ENCODE measurements at regions not wholly inside any gene's neighbourhood (a gene's known extent, or its start where the extent isn't known, plus 50 kb on each side); places are given as distances from the start of the nearest gene placed in this dataset.
"Not testable (repeated sequence)": the region's sequence is repeated elsewhere in the genome, so short reads cannot be mapped to it uniquely, and the experiment has no call there.

DNA sequence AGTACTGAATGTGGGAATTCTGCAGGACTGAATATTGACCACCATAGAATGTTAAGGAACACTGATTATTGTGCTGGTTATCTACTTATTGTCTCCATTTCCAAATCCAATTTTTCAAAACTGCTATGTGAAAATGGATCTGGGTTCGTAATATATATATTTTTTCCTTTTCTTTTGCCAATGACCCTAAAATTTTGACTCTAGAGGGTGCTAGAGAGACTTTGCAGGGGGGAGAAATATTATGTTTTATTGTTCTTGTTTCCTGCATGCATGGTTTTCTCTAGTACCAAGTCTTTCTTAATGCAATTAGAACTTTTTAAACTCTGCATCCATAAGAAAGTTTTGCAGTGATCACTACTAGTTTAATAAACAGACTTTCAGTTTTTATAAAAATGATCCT is 1256.9 kb downstream of the BRINP3 start:
- DNase-seq (ENCODE audit: low spot score): no peak

DNA sequence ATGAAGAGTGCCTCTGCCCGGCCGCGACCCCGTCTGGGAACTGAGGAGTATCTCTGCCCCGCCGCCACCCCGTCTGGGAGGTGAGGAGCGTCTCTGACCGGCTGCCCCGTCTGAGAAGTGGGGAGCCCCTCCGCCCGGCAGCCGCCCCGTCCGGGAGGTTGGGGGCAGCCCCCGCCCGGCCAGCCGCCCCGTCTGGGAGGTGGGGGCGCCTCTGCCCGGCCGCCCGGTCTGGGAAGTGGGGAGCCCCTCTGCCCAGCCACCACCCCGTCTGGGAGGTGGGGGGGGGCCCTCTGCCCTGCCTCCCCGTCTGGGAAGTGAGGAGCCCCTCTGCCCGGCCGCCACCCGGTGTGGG is 1251.9 kb downstream of the BRINP3 start:
- DNase-seq (ENCODE audit: low spot score): not testable (repeated sequence)

DNA sequence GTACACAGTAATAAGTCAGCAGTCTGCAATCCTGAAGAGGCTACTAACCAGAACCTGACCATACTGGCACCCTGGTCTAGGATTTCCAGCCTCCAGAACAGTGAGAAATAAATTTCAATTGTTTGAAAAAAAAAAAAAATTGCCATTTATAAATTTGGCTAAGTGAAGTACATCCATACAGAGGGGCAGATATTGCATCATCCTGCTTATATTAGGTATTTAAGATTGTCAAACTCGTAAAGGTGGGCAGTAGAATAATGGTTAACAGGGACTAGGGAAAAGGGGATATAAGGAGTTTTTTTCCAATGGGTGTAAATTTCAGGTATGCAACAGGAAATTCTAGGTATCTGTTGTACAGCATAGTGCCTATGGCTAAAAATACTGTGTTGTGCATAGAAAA is 1250.9 kb downstream of the BRINP3 start:
- no peak for DNase-seq (ENCODE audit: low spot score)

DNA sequence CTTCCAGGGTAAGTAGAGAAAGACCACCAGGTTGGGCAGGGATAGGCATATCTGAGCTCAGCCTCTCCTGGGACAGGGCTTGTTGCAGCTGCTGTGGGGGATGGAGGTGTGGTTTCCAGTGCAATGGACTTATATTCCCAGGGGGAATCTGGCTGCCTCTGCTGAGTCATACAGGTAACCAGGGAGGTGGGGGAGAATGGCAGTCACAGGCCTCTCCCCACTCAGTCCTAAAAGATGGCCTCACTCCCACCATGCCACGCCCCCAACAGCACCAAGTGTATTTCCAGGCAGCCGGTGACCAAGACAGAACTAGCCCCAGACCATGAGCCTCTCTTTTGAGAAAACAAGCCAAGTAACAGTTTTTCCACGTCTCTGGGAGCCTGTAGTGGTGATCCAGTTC is 1240.7 kb downstream of the BRINP3 start:
- DNase-seq (ENCODE audit: low spot score): no peak

DNA sequence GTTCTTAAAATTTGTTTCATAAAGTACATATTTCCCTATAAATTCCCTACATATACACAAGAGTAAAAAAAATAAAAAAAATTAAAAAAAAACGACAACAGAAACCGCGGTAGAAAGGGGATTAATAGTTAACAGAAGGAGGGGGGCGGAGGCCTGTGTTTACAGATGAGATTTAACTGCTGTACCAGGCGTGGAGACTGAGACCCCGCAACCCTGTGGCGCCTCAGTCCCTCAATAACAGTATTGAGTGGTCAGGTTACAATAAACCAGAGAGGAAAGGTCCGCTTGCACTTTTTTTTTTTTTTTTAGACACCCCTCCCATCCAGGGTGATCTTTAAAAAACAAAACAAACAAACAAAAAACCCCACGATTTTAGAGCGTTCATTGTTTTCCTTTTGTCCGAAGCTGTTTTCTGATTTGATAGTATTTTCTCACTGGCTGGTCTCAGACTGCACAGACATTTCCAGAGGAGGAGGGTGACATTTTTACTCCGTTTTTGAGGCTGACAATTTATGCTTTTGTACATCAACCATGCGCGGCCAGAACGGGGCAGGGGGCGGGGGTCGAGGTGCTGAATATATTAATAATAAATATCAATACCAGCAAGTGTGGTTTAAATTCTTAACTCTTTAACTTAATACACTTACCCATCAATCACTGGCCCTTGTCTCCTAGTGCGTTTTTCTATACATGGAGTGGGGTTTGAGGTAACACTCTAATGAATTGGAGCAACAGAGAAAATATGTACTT is 1223.9 kb downstream of the BRINP3 start:
- DNase-seq (ENCODE audit: low spot score): no peak

DNA sequence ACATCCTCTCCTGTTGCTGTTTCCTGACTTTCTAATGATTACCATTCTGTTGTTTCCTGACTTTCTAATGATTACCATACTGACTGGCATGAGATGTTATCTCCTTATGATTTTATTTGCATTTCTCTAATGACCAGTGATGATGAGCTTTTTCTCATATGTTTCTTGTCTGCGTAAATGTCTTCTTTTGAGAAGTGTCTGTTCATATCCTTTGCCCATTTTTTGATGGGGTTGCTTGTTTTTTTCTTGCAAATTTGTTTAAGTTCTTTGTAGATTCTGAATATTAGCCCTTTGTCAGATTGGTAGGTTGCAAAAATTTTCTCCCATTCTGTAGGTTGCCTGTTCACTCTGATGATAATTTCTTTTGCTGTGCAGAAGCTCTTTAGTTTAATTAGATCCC is 1216.5 kb downstream of the BRINP3 start:
- DNase-seq (ENCODE audit: low spot score): not testable (repeated sequence)

DNA sequence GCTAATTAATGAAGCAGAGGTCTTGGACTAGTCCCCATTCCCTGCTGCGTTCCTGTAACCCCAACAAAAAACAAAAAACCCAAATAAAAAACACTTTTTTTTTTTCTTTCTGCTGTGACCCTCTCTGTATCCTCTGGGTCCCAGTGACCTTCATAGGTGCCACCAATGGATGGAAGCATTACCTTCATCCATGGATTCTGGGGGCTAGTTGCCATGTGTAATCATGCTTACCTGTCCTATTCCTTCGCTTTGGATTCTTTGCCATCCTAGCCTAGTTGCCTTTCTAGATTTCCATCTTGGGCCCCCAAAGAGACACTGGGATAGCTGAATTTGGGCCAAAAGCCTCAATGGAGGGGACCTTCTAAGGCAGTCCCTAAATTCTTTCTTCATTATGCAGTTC is 1208.7 kb downstream of the BRINP3 start:
- no peak for DNase-seq (ENCODE audit: low spot score)

DNA sequence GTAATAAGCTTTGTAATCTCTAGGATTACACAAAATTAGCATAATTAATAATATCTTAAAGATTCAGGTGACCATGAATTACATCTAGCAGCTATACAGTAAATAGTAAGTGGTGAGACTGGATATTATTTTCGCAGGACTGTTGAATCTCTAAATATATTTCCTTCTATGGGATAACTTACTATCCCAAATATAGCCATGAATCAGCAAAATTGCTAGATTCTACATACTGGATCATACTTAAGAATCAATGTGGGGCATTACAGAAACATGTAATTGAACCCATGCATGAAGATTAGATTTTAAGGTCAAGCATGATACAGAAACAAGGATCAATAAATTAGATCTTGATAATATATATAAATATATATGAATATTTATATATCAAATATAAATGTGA is 1203.4 kb downstream of the BRINP3 start:
- no peak for DNase-seq (ENCODE audit: low spot score)

DNA sequence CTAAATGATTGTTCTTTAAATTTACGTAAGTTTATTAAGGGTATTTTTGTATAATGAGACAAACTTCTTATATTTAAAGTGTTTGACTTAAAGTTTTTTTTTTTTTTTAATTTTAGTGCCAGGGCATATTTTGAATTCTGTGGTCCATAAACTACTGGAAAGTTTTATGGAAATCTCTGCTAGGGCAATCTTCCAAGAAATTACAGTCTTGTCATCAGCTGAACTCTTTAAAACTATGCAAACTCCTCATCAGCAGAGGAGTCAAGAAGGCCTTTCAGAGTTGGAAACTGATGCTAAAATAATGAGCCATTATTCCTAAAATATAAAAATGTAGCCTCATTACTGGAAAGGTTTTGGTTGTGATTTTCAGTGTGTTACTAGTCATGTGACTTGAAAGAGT is 1201.9 kb downstream of the BRINP3 start:
- no peak for DNase-seq (ENCODE audit: low spot score)

DNA sequence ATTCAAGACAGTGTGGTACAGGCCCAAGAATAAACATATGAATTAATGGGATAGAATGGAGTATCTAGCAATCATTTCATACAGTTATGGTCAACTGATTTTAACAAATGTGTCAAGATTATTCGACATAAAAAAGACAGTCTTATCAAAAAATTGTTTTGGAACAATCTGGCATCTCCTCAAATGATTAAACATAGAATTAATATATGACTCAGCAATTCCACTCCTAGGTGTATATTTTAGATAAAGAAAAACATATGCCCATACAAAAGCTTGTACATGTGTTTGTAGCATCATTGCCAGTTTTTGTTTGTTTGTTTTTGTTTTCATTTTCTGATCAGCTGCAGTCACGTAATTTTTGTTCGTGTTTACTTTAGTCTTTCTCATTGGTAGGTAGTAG is 1188.3 kb downstream of the BRINP3 start:
- no peak for DNase-seq (ENCODE audit: low spot score)

DNA sequence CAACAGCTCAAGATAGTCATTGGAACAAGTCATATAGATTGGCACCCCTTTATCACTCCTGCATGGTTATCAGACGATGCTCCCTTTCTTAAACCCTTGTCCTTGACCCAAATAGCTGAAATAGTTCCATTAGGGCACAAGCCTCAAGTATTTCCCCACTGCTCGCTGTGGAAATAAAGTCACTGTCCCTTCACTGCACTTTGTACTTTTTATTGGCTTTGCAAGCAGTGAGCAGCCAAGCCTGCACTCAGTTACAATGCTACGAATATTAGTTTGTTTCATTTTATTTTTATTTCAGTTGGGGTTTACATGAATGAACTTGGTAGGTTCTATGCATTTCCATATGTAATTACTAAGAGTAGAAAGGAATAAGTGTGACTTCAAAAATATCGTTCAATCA is 1176.4 kb downstream of the BRINP3 start:
- no peak for DNase-seq (ENCODE audit: low spot score)

DNA sequence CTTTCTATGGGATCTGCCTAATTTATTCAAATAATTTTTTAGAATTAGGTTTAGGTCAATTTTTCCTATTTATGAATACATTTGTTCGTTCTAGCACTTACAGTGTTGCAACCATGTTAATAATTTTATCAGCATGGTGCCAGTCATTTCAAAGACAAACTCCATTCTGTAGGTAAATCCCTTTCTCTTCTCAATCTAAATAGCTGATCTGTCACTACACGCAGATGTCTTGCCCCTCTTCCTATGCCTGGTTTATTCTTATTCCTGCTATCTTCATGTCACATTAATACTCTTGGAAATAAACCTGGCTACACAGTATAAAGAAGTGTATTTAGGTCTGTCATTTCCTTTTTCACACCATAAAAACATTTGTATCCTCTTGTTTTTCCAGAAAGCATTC is 1172.4 kb downstream of the BRINP3 start:
- DNase-seq (ENCODE audit: low spot score): no peak

DNA sequence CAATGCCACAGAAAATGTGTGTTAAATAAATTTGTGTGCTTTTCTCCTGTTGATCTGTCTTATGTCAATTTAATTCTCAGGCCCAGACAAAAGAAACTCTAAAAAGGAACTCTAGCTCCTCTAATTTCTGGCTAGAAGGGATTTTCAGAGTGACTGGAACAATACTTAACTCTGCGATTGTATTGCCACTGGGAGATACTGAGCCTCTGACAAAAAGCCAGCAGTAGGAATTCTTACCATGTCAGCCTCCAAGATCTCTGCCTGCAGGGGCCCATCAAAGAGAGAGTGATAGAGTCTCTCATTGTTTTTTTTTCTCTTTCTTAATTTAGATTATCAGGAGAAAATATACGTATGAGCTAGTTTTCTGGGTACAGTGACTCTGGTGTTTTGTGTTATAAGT is 1165.7 kb downstream of the BRINP3 start:
- no peak for DNase-seq (ENCODE audit: low spot score)

DNA sequence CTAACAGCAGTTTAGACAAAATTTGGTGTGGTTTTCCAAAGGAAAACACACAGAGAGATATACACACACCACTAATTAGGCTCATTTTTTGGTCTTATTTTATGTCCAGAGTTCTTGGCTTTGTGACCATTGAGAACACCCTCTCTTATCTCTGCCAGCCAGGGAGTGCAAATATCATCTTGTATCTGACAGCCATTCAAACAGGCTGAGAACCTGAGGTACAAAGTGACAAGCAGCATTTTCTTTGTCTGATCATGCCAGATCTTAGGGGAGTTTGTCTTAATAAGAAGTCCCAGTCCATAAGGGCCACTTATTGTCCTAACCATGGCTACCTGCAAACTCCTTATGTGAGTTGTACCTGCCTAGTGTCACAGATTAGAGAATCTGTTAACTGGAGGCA is 1165.2 kb downstream of the BRINP3 start:
- no peak for DNase-seq (ENCODE audit: low spot score)

DNA sequence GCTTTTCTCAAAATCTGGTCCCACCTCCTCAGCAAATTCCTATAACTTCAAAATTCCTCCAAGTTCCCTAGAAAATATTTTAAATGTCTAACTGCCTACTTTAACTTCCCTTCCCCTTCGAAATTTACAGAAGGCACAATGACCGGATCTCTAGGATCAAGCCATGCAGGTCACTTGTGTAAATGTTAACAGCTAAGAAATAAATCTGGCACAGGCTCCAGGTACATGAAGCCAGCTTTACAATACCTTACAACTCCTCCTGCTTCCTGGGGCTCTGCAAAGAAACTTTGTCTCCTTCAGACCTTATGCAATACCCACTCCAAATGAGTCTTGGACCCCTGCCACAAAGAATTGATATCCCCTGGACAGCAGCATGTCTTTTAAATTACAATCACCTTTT is 1164.2 kb downstream of the BRINP3 start:
- DNase-seq (ENCODE audit: low spot score): no peak

DNA sequence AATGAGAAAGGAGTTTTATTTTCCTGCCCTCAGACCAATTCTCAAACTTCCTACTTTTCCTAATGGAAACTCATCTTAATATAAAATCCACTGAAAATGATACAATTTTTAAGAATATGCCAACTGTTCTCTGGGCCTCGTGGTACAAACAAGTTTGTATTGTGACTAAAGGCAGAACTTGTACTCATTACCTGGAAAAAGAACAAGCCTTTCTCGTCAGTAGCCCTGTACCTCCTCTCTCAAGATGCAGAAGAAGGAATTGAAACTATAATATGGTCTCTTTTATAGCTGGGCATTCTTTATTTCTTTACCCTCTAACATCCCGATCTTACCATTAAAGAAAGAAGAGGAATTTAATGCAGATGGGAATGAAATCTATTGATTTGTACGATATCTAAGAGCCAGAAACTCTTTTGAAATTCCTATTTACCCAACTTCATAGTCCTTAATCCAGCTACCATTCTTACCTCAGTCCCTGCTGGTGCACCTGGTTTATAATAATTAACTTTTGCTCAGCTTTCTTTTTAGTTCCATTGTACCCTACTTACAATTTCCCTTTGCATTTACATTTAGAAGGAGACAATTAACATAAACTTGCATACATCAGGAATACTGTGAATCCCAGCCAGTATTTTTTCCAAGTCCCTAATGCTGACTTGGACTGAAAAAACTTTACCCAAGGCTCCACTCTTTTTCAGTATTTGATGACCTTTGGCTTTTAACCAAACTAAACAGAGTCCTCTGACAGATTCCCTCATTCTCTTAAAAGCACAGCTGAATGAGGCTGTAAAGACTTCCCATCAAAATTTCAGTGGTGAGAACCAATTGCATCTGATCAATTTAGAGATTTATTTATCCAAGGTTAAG is 1162.4 kb downstream of the BRINP3 start:
- DNase-seq (ENCODE audit: low spot score): no peak

DNA sequence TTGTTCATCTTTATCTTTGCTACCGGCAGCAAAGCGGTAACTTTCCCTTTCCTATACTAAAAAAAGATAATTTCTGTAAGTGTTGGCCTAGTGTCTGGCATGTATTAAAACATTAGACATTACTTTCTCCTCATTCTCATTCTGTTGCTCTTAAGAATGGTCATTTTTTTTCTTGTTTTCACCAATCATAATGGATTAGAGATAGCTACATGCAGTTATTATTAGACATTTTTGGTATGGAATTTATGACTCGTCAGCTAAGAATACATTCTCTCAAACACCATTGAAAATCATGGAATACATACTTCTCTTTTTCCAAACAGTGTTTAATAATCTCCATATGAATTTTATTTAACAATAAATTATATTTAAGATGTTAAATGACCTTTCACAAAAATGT is 1154.6 kb downstream of the BRINP3 start:
- no peak for DNase-seq (ENCODE audit: low spot score)

DNA sequence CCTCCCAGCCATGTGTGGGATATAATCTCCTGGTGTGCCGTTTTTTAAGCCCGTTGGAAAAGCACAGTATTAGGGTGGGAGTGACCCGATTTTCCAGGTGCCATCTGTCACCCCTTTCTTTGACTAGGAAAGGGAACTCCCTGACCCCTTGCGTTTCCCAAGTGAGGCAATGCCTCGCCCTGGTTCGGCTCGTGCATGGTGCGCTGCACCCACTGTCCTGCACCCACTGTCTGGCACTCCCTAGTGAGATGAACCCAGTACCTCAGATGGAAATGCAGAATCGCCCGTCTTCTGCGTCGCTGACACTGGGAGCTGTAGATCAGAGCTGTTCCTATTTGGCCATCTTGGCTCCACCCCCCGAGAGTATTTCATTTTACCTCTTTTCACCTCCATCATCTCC is 1146.6 kb downstream of the BRINP3 start:
- DNase-seq (ENCODE audit: low spot score): not testable (repeated sequence)

DNA sequence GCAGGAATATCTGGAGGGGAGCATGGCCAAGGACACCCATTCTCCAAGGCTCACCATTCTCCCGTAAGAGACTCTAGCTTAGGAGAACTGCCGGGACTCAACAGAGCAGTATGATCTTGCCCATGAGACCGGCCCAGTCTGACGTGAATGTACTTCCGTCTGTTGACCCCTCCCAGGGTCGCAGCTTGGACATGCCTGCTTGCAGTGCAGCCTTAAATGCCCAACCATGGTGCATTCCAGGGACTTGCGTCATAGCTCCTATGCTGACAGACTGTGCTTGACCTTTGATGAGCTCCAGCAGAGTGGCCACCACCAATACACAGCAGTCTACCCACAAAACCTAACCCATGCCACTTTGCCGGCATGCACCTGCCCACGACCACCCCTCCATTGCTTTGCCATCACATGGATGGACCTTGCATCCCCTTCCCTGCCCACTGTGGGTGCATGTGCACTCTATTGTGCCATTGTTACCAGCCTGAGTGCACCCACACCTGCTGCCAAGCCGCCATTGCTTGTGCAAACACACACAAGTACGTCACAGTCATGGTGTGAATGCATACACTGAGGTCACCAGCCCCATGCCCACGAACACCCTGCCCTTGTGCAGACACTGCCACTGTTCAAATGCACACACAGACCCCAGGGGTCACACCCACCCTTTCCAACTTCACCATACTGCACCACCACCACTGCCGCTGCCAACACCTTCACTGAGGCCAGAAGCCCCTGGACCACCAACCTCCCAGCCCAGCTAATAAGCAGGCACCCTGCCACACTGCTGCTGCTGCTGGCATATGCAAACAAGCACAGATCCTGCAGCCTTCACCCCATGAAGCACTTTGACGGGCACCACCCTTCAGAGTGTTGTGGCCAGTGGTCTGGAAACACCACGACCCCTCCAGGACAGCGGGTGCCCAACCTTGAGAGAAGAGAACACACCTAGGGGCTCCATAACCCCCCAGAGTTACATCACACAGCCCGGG is 1141.3 kb downstream of the BRINP3 start:
- DNase-seq (ENCODE audit: low spot score): no peak

DNA sequence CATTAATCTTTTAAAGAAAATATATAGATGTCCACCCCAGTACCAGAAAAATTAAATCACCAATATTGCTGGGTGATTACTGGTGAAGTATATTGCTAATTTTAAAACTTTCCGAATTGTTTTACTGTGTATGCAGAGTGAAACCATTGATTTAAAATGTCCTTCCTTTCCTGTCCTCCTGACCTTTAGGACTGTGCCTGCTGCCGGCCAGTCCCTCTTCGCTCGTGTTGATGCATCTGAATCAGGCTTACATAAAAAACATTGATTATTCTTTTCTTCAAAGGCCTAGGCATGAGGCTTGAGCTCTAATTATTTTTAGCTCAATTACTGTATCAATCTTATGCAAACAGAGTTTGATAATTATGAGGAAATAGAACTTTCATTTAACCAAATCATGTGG is 1128.1 kb downstream of the BRINP3 start:
- DNase-seq (ENCODE audit: low spot score): no peak

DNA sequence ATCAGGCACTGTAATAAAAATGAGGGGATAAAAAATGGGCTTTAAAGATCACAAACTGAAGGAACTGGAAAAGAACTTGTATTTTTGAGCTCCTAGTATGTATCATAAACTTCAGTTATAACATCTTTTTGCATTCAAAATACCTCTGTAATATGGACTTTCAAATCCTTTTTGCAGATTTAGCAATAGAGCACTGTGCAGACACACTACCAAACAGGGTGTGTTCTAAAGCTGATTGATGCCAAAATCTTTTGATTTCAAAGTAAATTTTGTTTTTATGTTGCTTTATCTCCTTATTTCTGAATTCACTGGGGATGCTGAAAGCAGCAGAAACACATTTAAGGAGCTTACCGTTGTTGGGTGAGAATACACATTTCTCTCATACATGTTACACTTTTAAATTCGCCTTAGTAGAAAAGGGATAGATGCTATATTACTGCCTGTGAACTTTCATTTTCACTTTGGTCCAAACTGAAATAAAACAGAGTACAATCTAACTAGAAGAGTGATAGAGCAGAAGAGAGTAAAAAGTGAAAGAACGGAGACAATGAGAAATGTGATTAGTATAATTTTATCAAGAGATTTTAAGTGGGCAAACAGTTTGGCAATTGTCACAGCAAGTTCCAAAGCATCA is 1126.6 kb downstream of the BRINP3 start:
- DNase-seq (ENCODE audit: low spot score): no peak

DNA sequence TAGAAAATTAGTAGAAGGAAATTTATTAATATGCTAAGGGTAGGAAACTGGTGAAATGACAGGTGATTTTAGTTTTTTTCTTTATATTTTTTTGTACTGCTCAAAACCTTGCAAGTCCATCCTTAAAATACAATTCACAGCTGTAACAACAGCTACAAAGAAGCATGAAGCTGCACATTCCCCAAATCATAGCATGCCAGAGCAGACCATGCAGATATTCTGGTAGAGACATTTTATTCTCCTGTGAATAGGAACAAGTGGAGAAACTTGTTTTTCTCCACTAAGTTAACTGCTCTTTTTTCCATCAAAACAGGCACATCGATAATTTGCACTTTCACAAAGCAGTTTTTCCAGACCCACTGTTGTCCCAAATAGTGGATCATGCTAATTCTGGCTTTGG is 1125.7 kb downstream of the BRINP3 start:
- no peak for DNase-seq (ENCODE audit: low spot score)

Data from CD4-positive, alpha-beta T cell treated with Interleukin-6 at 100 ng/mL for 8 hours (primary cell).